Fibroblast of lung (primary cell): ENCODE measurements at regions not wholly inside any gene's neighbourhood (a gene's known extent, or its start where the extent isn't known, plus 50 kb on each side); places are given as distances from the start of the nearest gene placed in this dataset.
"Not testable (repeated sequence)": the region's sequence is repeated elsewhere in the genome, so short reads cannot be mapped to it uniquely, and the experiment has no call there.

Source experiments
- DNase-seq, 2 donors: peaks; one replicate each; pipeline versions ENCODE4 v3.0.0 to v3.0.0-alpha.2; 2010; ENCODE audit warnings: low read depth in 2 of 2
- H2AFZ ChIP-seq: 2 replicates; pipeline ENCODE4 v1.5.1; 2012; ENCODE audit warnings: low read length, control low read depth, inconsistent platforms
- H3K27ac ChIP-seq: 2 replicates; pipeline ENCODE4 v1.5.1; 2011; ENCODE audit warnings: low read length, control low read depth; ENCODE audit not compliant: insufficient read depth
- H3K27me3 ChIP-seq: 2 replicates; pipeline ENCODE4 v1.5.1; 2011; ENCODE audit warnings: mild to moderate bottlenecking, low read length; ENCODE audit not compliant: control insufficient read depth, insufficient read depth
- H3K36me3 ChIP-seq: 2 replicates; pipeline ENCODE4 v1.5.1; 2011; ENCODE audit warnings: low read length; ENCODE audit not compliant: control insufficient read depth, insufficient read depth
- H3K4me1 ChIP-seq: 2 replicates; pipeline ENCODE4 v1.5.1; 2011; ENCODE audit warnings: low read length; ENCODE audit not compliant: control insufficient read depth, insufficient read depth; ENCODE audit errors: extremely low read depth
- H3K4me2 ChIP-seq: 2 replicates; pipeline ENCODE4 v1.5.1; 2011; ENCODE audit warnings: low read length, control low read depth; ENCODE audit not compliant: insufficient read depth; ENCODE audit errors: extremely low read depth
- H3K4me3 ChIP-seq, 4 experiments: fragments of 200-600 bp in 1 of 4; sonication (generic) in 1 of 4; replicated peaks in 1 of 4; 2 replicates each; pipeline ENCODE4 v1.5.1; 2011 to 2016; ENCODE audit warnings: low read length in 4 of 4, low read depth in 3 of 4, mild to moderate bottlenecking in 3 of 4, control low read depth in 2 of 4, inconsistent platforms in 1 of 4, mixed read lengths in 1 of 4; ENCODE audit not compliant: insufficient read depth in 1 of 4; ENCODE audit errors: control extremely low read depth in 1 of 4
- H3K79me2 ChIP-seq: 2 replicates; pipeline ENCODE4 v1.5.1; 2012; ENCODE audit warnings: mild to moderate bottlenecking, low read length, inconsistent platforms; ENCODE audit not compliant: control insufficient read depth, insufficient read depth
- H3K9ac ChIP-seq: 2 replicates; pipeline ENCODE4 v1.5.1; 2011; ENCODE audit warnings: mild to moderate bottlenecking, low read length, control low read depth; ENCODE audit not compliant: insufficient read depth
- H3K9me3 ChIP-seq: 2 replicates; pipeline ENCODE4 v1.5.1; 2012; ENCODE audit warnings: low read depth, low read length; ENCODE audit not compliant: control insufficient read depth, insufficient read depth
- H4K20me1 ChIP-seq: 2 replicates; pipeline ENCODE4 v1.5.1; 2011; ENCODE audit warnings: low read length; ENCODE audit not compliant: control insufficient read depth, insufficient read depth; ENCODE audit errors: extremely low read depth
- EZH2 ChIP-seq: IDR thresholded peaks from 2 replicates; pipeline ENCODE4 v1.5.1; 2012; ENCODE audit warnings: low read length, control low read depth, mild to moderate bottlenecking; ENCODE audit errors: missing control alignments
- TF ChIP-seq, protein P1 (sequence below), 2 donors: IDR thresholded peaks in 1 of 2; conservative IDR thresholded peaks in 1 of 2; 1 replicate in 1 of 2; 2 replicates in 1 of 2; pipeline ENCODE4 v1.5.1; 2011 to 2012; ENCODE audit warnings: low read length in 2 of 2, control low read depth in 1 of 2, inconsistent platforms in 1 of 2, low read depth in 1 of 2, mild to moderate bottlenecking in 1 of 2

DNA sequence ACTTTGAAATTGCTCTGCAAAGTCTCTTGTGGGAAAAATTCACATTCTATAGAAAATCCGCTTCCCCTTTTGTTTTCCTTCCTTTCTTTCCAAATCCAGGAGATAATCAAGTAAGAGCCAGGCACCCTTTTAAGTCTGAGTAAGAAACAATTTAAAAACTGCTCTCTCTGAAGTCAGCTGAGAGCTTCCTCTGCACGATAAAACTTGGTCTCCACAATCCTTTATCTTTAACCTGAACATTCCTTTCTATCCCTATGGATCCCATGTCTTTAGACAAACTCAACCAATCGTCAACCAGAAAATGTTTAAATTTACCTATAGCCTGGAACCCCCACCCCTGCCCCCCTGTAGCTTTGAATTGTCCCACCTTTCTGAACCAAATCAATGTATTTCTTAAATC, 1723.6 kb upstream of the AGA start:
- Histone ChIP-seq H2AFZ (no peak overlapping the region), H3K36me3 (no peaks in the 10 kb centered on the region), H3K79me2 (no peaks in the 10 kb centered on the region), H3K27me3 (no peaks in the 10 kb centered on the region), H3K4me2 (no peak overlapping the region), H3K9ac (no peak overlapping the region), H3K9me3 (no peaks in the 10 kb centered on the region), H3K4me1 (no peaks in the 10 kb centered on the region), H3K4me3 (no peak overlapping the region), H4K20me1 (no peaks in the 10 kb centered on the region), H3K27ac (no peak overlapping the region)
- no peak for DNase-seq
- no peak for TF ChIP-seq EZH2
- TF ChIP-seq, protein P1, sequence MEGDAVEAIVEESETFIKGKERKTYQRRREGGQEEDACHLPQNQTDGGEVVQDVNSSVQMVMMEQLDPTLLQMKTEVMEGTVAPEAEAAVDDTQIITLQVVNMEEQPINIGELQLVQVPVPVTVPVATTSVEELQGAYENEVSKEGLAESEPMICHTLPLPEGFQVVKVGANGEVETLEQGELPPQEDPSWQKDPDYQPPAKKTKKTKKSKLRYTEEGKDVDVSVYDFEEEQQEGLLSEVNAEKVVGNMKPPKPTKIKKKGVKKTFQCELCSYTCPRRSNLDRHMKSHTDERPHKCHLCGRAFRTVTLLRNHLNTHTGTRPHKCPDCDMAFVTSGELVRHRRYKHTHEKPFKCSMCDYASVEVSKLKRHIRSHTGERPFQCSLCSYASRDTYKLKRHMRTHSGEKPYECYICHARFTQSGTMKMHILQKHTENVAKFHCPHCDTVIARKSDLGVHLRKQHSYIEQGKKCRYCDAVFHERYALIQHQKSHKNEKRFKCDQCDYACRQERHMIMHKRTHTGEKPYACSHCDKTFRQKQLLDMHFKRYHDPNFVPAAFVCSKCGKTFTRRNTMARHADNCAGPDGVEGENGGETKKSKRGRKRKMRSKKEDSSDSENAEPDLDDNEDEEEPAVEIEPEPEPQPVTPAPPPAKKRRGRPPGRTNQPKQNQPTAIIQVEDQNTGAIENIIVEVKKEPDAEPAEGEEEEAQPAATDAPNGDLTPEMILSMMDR (conservative IDR thresholded peaks at IDR 0.05 in 1 of 2, IDR thresholded peaks at IDR 0.05 in 1 of 2; ENCODE audit: low read depth in 1 of 2, low read length in 2 of 2), result no peak

DNA sequence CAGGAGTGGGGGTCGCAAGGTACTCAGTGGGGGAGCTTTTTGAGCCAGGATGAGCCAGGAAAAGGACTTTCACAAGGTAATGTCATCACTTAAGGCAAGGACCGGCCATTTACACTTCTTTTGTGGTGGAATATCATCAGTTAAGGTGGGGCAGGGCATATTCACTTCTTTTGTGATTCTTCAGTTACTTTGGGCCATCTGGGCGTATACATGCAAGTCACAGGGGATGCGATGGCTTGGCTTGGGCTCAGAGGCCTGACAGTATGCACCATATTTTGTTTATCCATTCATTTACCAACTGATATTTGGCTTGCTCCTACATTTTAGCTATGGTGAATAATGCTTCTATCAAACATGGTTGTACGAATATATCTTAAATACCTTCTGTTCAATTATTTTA, 1728.1 kb upstream of the AGA start:
- not testable (repeated sequence) for H3K4me2 ChIP-seq, H3K4me3 ChIP-seq, H3K4me1 ChIP-seq, H3K9me3 ChIP-seq, H4K20me1 ChIP-seq, DNase-seq, H2AFZ ChIP-seq, H3K9ac ChIP-seq, H3K36me3 ChIP-seq, H3K27ac ChIP-seq, H3K79me2 ChIP-seq, H3K27me3 ChIP-seq

DNA sequence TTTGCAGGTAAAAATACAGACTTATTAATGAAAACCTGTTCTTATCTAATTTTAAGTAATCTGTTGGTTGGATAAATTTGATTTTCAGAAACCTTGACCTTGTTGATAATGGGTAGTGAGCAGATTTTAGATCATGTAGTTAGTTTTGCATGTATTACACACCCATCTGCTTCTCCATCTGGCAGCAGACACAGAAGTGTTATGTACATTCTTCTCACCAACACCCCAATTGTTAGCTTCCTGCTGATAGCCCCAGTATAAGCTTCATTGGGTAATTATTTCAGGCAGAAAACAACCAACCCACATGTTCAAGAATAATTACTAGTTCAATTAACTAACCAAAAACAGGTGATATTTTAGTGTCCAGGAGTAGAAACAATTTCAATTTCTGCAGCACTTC, 1740.5 kb upstream of the AGA start:
- Histone ChIP-seq H3K27me3 (no peaks in the 10 kb centered on the region), H4K20me1 (no peaks in the 10 kb centered on the region), H3K4me1 (no peaks in the 10 kb centered on the region), H3K9me3 (no peaks in the 10 kb centered on the region), H3K4me2 (no peak overlapping the region), H2AFZ (no peak overlapping the region), H3K36me3 (no peaks in the 10 kb centered on the region), H3K27ac (no peak overlapping the region), H3K79me2 (no peaks in the 10 kb centered on the region), H3K9ac (no peak overlapping the region), H3K4me3 (no peak overlapping the region)
- no peak for TF ChIP-seq EZH2
- TF ChIP-seq, protein P1 (conservative IDR thresholded peaks at IDR 0.05 in 1 of 2, IDR thresholded peaks at IDR 0.05 in 1 of 2; ENCODE audit: low read depth in 1 of 2, low read length in 2 of 2), result no peak
- DNase-seq, result no peak

- no peak for TF ChIP-seq EZH2
- Histone ChIP-seq H3K4me2 (no peak overlapping the region), H3K36me3 (no peaks in the 10 kb centered on the region), H3K4me1 (no peaks in the 10 kb centered on the region), H2AFZ (no peak overlapping the region), H3K27me3 (no peaks in the 10 kb centered on the region), H3K79me2 (no peaks in the 10 kb centered on the region), H3K9ac (no peak overlapping the region), H3K27ac (no peak overlapping the region), H3K4me3 (no peak overlapping the region), H3K9me3 (no peaks in the 10 kb centered on the region), H4K20me1 (no peaks in the 10 kb centered on the region)
- no peak for DNase-seq
These were observed 1753.7 kb upstream of the AGA start for GRCh38 chr4:179195887-179196286.
